Breast epithelium (tissue), 3 donors: ENCODE measurements at regions not wholly inside any gene's neighbourhood (a gene's known extent, or its start where the extent isn't known, plus 50 kb on each side); places are given as distances from the start of the nearest gene placed in this dataset.

Experiments
- CTCF ChIP-seq, 3 donors: fragments of 450-650 bp; IDR thresholded peaks; one replicate each; pipeline ENCODE4 v1.5.1; 2016 to 2017; ENCODE audit warnings: antibody characterized with exemption in 3 of 3, mild to moderate bottlenecking in 3 of 3, moderate library complexity in 3 of 3
- POLR2A ChIP-seq: fragments of 450-650 bp; IDR thresholded peaks from one replicate; pipeline ENCODE4 v1.6.1; 2016; ENCODE audit warnings: antibody characterized with exemption, mild to moderate bottlenecking, moderate library complexity
- POLR2AphosphoS5 ChIP-seq, 3 donors: sonication (generic); formaldehyde crosslinking; IDR thresholded peaks; one replicate each; pipeline ENCODE4 v1.6.1; 2017; ENCODE audit warnings: antibody characterized with exemption in 3 of 3

DNA sequence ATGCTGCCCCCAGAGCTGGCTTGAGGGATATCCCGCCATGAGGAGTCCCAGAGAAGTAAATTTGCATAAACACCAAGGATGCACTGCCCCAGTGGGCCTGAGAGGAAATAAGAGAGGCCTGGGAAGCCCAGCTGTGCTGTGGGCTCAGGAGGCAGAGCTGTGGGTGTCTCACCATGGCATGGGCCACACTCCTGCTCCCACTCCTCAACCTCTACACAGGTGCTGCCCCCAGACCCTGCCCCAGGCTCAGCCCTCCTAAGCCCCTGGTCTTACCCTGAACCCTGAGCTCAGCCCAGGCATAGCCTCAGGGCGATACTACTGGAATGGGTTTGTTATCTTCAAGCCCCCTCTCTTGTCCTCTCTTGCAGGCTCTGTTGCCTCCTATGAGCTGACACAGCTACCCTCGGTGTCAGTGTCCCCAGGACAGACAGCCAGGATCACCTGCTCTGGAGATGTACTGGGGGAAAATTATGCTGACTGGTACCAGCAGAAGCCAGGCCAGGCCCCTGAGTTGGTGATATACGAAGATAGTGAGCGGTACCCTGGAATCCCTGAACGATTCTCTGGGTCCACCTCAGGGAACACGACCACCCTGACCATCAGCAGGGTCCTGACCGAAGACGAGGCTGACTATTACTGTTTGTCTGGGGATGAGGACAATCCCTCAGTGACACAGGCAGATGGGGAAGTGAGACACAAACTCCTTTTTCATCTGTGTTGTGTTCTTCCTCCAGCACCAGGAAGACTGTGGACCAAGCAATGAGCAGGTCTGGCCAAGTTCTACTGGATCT lies 59.9 kb downstream of the GGTLC2 start:
- no peak for TF ChIP-seq CTCF (IDR thresholded peaks at IDR 0.05)
- TF ChIP-seq POLR2AphosphoS5 (IDR thresholded peaks at IDR 0.05), result no peak
- TF ChIP-seq POLR2A, result no peak
